ENCODE measurements at regions not wholly inside any gene's neighbourhood (a gene's known extent, or its start where the extent isn't known, plus 50 kb on each side); places are given as distances from the start of the nearest gene placed in this dataset.
A peak's percentile ranks its signal among the peaks of the same experiment; 100 is the strongest.

- Histone ChIP-seq H3K9me3 (no peaks in the 10 kb centered on the region), H3K27me3 (peaks cover 3% of the 10 kb centered on the region), H3K36me3 (no peaks in the 10 kb centered on the region), H3K4me3 (no peak overlapping the region), H3K4me1 (no peaks in the 10 kb centered on the region), H3K27ac (no peak overlapping the region)
- WGBS, 2 donors (ENCODE audit: low coverage in 1 of 2), result 49% methylated on average over 2 of the region's 2 CpGs; no CpG with 5 or more reads in 1 of the 2 donors
- intact Hi-C loops (cut with DNase I; ENCODE audit: low total_unique reads), result no loop called here
- in situ Hi-C loops (cut with MboI; ENCODE audit: low pct_ligation_motif_present in 1 of 4, low pct_unique_long_range_greater_than_20kb in 1 of 4, low sequenced_read_pairs in 3 of 4), result loop anchor here in 3 of 4 donors (25.0 kb wide), 2 partner anchors 291 to 391 kb away; partner anchors contain the start of gene LRIG1 (in 2 of the 3)
- TF ChIP-seq EP300 (IDR thresholded peaks at IDR 0.05; ENCODE audit: low read depth) (no peak), POLR2AphosphoS5 (IDR thresholded peaks at IDR 0.05) (no peak), POLR2A (IDR thresholded peaks at IDR 0.05) (no peak), CTCF (IDR thresholded peaks at IDR 0.05) (peak in 1 of 5 experiments; percentile 4)
- DNase-seq, result no peak
These were observed 194.9 kb upstream of the KBTBD8 start for GRCh38 chr3:66803206-66803605.

GRCh38 chr3:66803721-66804695 is 194.1 kb upstream of the KBTBD8 start:
- Histone ChIP-seq H3K4me1 (peaks cover 0 to 4% (median 2%) of the 10 kb centered on the region in 4 donors), H3K27ac (no peak overlapping the region), H3K4me3 (no peak overlapping the region), H3K27me3 (no peaks in the 10 kb centered on the region), H3K9me3 (no peaks in the 10 kb centered on the region), H3K36me3 (no peaks in the 10 kb centered on the region)
- no peak for DNase-seq
- TF ChIP-seq POLR2AphosphoS5 (IDR thresholded peaks at IDR 0.05), result no peak
- TF ChIP-seq CTCF (IDR thresholded peaks at IDR 0.05), result no peak
- no peak for TF ChIP-seq POLR2A (IDR thresholded peaks at IDR 0.05)
- TF ChIP-seq EP300 (IDR thresholded peaks at IDR 0.05; ENCODE audit: low read depth), result no peak
- in situ Hi-C loops (cut with MboI; ENCODE audit: low pct_ligation_motif_present in 1 of 4, low pct_unique_long_range_greater_than_20kb in 1 of 4, low sequenced_read_pairs in 3 of 4), result loop anchor here in 3 of 4 donors (25.0 kb wide), 2 partner anchors 292 to 392 kb away; partner anchors contain the start of gene LRIG1 (in 2 of the 3)
- WGBS, 2 donors (ENCODE audit: low coverage in 1 of 2), result 50 to 62% methylated on average over 6 to 7 of the region's 7 CpGs
- intact Hi-C loops (cut with DNase I; ENCODE audit: low total_unique reads), result no loop called here

GRCh38 chr3:66808891-66809594 is 189.1 kb upstream of the KBTBD8 start:
- in situ Hi-C loops (cut with MboI; ENCODE audit: low pct_ligation_motif_present in 1 of 4, low pct_unique_long_range_greater_than_20kb in 1 of 4, low sequenced_read_pairs in 3 of 4) (loop anchor here in 3 of 4 donors (25.0 kb wide), 2 partner anchors 297 to 397 kb away; partner anchors contain the start of gene LRIG1 (in 2 of the 3)), intact Hi-C loops (cut with DNase I; ENCODE audit: low total_unique reads) (no loop called here)
- TF ChIP-seq EP300 (IDR thresholded peaks at IDR 0.05; ENCODE audit: low read depth) (no peak), POLR2A (IDR thresholded peaks at IDR 0.05) (no peak), CTCF (IDR thresholded peaks at IDR 0.05) (no peak), POLR2AphosphoS5 (IDR thresholded peaks at IDR 0.05) (no peak)
- Histone ChIP-seq H3K27ac (peak overlapping the region; percentile 50 to 76 (median 65)), H3K9me3 (no peaks in the 10 kb centered on the region), H3K4me3 (peak overlapping the region in 1 of 4 donors; percentile 15), H3K27me3 (no peaks in the 10 kb centered on the region), H3K36me3 (no peaks in the 10 kb centered on the region), H3K4me1 (peaks cover 0 to 20% (median 7%) of the 10 kb centered on the region in 4 donors)
- 54 to 60% methylated on average over 5 to 6 of the region's 6 CpGs for WGBS, 2 donors (ENCODE audit: low coverage in 1 of 2)
- DNase-seq, result no peak

- in situ Hi-C loops (cut with MboI; ENCODE audit: low pct_ligation_motif_present in 1 of 4, low pct_unique_long_range_greater_than_20kb in 1 of 4, low sequenced_read_pairs in 3 of 4) (loop anchor here in 3 of 4 donors (25.0 kb wide), 2 partner anchors 297 to 397 kb away; partner anchors contain the start of gene LRIG1 (in 2 of the 3)), intact Hi-C loops (cut with DNase I; ENCODE audit: low total_unique reads) (no loop called here)
- peaks cover 0 to 20% (median 7%) of the 10 kb centered on the region in 4 donors for H3K4me1 ChIP-seq
- no peaks in the 10 kb centered on the region for H3K27me3 ChIP-seq
- no peaks in the 10 kb centered on the region for H3K36me3 ChIP-seq
- no peak for TF ChIP-seq CTCF (IDR thresholded peaks at IDR 0.05)
- no peak for TF ChIP-seq POLR2A (IDR thresholded peaks at IDR 0.05)
- no peak for TF ChIP-seq POLR2AphosphoS5 (IDR thresholded peaks at IDR 0.05)
- TF ChIP-seq EP300 (IDR thresholded peaks at IDR 0.05; ENCODE audit: low read depth), result no peak
- DNase-seq, result no peak
- H3K9me3 ChIP-seq, result no peaks in the 10 kb centered on the region
- peak overlapping the region; percentile 50 to 76 (median 65) for H3K27ac ChIP-seq
- peak overlapping the region in 1 of 4 donors; percentile 15 for H3K4me3 ChIP-seq
- WGBS, 2 donors (ENCODE audit: low coverage in 1 of 2), result 39 to 60% methylated on average over 1 to 4 of the region's 4 CpGs
These were observed 188.5 kb upstream of the KBTBD8 start for GRCh38 chr3:66809595-66809958.

All from transverse colon (tissue), 4 donors.